ENCODE measurements at regions not wholly inside any gene's neighbourhood (a gene's known extent, or its start where the extent isn't known, plus 50 kb on each side); places are given as distances from the start of the nearest gene placed in this dataset.
A peak's percentile ranks its signal among the peaks of the same experiment; 100 is the strongest.

- no peaks in the 10 kb centered on the region for H3K79me2 ChIP-seq (ENCODE audit: insufficient read depth, low read length)
- no peaks in the 10 kb centered on the region for H3K27me3 ChIP-seq (ENCODE audit: insufficient read depth, low read length)
- H3K27ac ChIP-seq (ENCODE audit: low read depth, low read length): no peak overlapping the region
- no peaks in the 10 kb centered on the region for H3K9me3 Mint-ChIP-seq (ENCODE audit: unreplicated experiment)
- no peak overlapping the region for H3K4me3 ChIP-seq (ENCODE audit: insufficient read depth, low read depth, low read length)
- H3K36me3 Mint-ChIP-seq (ENCODE audit: low read depth, unreplicated experiment): no peaks in the 10 kb centered on the region
- no peak overlapping the region for H3K4me2 ChIP-seq (ENCODE audit: low read length)
- no peaks in the 10 kb centered on the region for H3K4me1 Mint-ChIP-seq (ENCODE audit: low read depth, unreplicated experiment)
- no peaks in the 10 kb centered on the region for H4K20me1 ChIP-seq (ENCODE audit: insufficient read depth, low read length)
- FAIRE-seq (no peak), DNase-seq (ENCODE audit: low read depth) (no peak)
- H3K27me3 Mint-ChIP-seq (ENCODE audit: low read depth, unreplicated experiment): no peaks in the 10 kb centered on the region
- no peak overlapping the region for H3K9ac ChIP-seq (ENCODE audit: low read length)
- TF ChIP-seq CTCF (IDR thresholded peaks at IDR 0.05; ENCODE audit: insufficient read depth, low read depth, low read length): no peak
- TF ChIP-seq EZH2 (IDR thresholded peaks at IDR 0.05; ENCODE audit: insufficient read depth, low read length): no peak
- no peak overlapping the region for H2AFZ ChIP-seq (ENCODE audit: low read depth, low read length)
- no peaks in the 10 kb centered on the region for H3K9me3 ChIP-seq (ENCODE audit: insufficient read depth, low read depth, low read length)
- H3K4me1 ChIP-seq (ENCODE audit: insufficient read depth, low read length): no peaks in the 10 kb centered on the region
- no peak overlapping the region for H3K4me3 Mint-ChIP-seq (ENCODE audit: unreplicated experiment)
- H3K27ac Mint-ChIP-seq (ENCODE audit: unreplicated experiment): no peak overlapping the region
- no peaks in the 10 kb centered on the region for H3K36me3 ChIP-seq (ENCODE audit: insufficient read depth, low read length)
These were observed 287.0 kb upstream of the ZC3H12C start for GRCh38 chr11:109806205-109806604.

- DNase-seq (ENCODE audit: low read depth): peak; percentile 51
- H3K4me1 ChIP-seq (ENCODE audit: insufficient read depth, low read length): no peaks in the 10 kb centered on the region
- no peaks in the 10 kb centered on the region for H3K9me3 ChIP-seq (ENCODE audit: insufficient read depth, low read depth, low read length)
- H3K4me1 Mint-ChIP-seq (ENCODE audit: low read depth, unreplicated experiment): no peaks in the 10 kb centered on the region
- H3K9me3 Mint-ChIP-seq (ENCODE audit: unreplicated experiment): no peaks in the 10 kb centered on the region
- no peak for FAIRE-seq
- no peaks in the 10 kb centered on the region for H3K36me3 ChIP-seq (ENCODE audit: insufficient read depth, low read length)
- H3K36me3 Mint-ChIP-seq (ENCODE audit: low read depth, unreplicated experiment): no peaks in the 10 kb centered on the region
- H2AFZ ChIP-seq (ENCODE audit: low read depth, low read length): no peak overlapping the region
- TF ChIP-seq CTCF (IDR thresholded peaks at IDR 0.05; ENCODE audit: insufficient read depth, low read depth, low read length): no peak
- no peak overlapping the region for H3K4me2 ChIP-seq (ENCODE audit: low read length)
- no peak overlapping the region for H3K4me3 ChIP-seq (ENCODE audit: insufficient read depth, low read depth, low read length)
- no peak overlapping the region for H3K4me3 Mint-ChIP-seq (ENCODE audit: unreplicated experiment)
- H3K79me2 ChIP-seq (ENCODE audit: insufficient read depth, low read length): no peaks in the 10 kb centered on the region
- no peak overlapping the region for H3K27ac Mint-ChIP-seq (ENCODE audit: unreplicated experiment)
- no peaks in the 10 kb centered on the region for H4K20me1 ChIP-seq (ENCODE audit: insufficient read depth, low read length)
- no peak overlapping the region for H3K9ac ChIP-seq (ENCODE audit: low read length)
- H3K27me3 ChIP-seq (ENCODE audit: insufficient read depth, low read length): no peaks in the 10 kb centered on the region
- no peak overlapping the region for H3K27ac ChIP-seq (ENCODE audit: low read depth, low read length)
- no peaks in the 10 kb centered on the region for H3K27me3 Mint-ChIP-seq (ENCODE audit: low read depth, unreplicated experiment)
These were observed 284.6 kb upstream of the ZC3H12C start for GRCh38 chr11:109808569-109808968.

GRCh38 chr11:109814824-109815223 lies 278.4 kb upstream of the ZC3H12C start:
- Mint-ChIP-seq H3K27me3 (ENCODE audit: low read depth, unreplicated experiment) (no peaks in the 10 kb centered on the region), H3K27ac (ENCODE audit: unreplicated experiment) (no peak overlapping the region)
- FAIRE-seq: no peak

More at GRCh38 chr11:109814824-109815223, 278.4 kb upstream of the ZC3H12C start:
- no peaks in the 10 kb centered on the region for H3K36me3 Mint-ChIP-seq (ENCODE audit: low read depth, unreplicated experiment)
- no peak for TF ChIP-seq CTCF (IDR thresholded peaks at IDR 0.05; ENCODE audit: insufficient read depth, low read depth, low read length)
- no peak for TF ChIP-seq EZH2 (IDR thresholded peaks at IDR 0.05; ENCODE audit: insufficient read depth, low read length)
- Histone ChIP-seq H3K4me1 (ENCODE audit: insufficient read depth, low read length) (no peaks in the 10 kb centered on the region), H3K9me3 (ENCODE audit: insufficient read depth, low read depth, low read length) (no peaks in the 10 kb centered on the region), H3K9ac (ENCODE audit: low read length) (no peak overlapping the region), H3K4me2 (ENCODE audit: low read length) (no peak overlapping the region), H3K27ac (ENCODE audit: low read depth, low read length) (no peak overlapping the region), H4K20me1 (ENCODE audit: insufficient read depth, low read length) (no peaks in the 10 kb centered on the region), H3K27me3 (ENCODE audit: insufficient read depth, low read length) (no peaks in the 10 kb centered on the region), H2AFZ (ENCODE audit: low read depth, low read length) (no peak overlapping the region), H3K79me2 (ENCODE audit: insufficient read depth, low read length) (no peaks in the 10 kb centered on the region), H3K36me3 (ENCODE audit: insufficient read depth, low read length) (no peaks in the 10 kb centered on the region), H3K4me3 (ENCODE audit: insufficient read depth, low read depth, low read length) (no peak overlapping the region)
- H3K9me3 Mint-ChIP-seq (ENCODE audit: unreplicated experiment): no peaks in the 10 kb centered on the region
- DNase-seq (ENCODE audit: low read depth): no peak
- H3K4me1 Mint-ChIP-seq (ENCODE audit: low read depth, unreplicated experiment): no peaks in the 10 kb centered on the region
- H3K4me3 Mint-ChIP-seq (ENCODE audit: unreplicated experiment): no peak overlapping the region
